ENCODE measurements at regions not wholly inside any gene's neighbourhood (a gene's known extent, or its start where the extent isn't known, plus 50 kb on each side); places are given as distances from the start of the nearest gene placed in this dataset.

DNA sequence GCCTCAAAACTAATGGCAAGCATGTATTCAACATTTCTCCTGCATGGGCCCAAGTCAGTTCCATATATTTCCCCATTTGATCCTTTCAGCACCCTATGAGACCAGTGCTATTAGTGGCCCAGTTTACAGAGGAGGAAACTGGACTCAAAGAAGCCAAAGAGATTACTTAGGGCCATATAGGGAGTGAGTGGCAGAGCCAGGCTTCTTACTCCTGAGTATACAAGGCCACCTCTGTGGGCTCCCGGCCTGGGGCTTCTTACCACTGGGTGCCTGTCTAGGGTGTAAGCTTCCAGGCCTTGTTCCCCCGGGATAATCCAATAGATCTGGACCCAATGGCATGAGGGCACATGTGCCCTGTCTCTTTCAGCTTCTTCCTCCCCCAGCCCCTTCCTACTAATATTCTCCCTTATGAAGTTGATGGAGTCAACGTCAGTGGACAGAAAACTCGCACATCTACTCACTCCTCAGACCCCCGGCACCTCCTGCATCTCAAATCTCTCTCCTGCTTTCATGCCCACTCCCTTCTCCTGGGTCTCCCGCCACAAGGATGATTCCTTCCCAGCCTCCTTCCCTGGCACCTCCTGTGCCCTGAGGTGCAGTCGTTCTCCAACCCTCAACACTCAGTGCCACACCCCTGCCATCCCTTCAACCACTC lies 222.6 kb downstream of the ANAPC1 start:
- DNase-seq (ENCODE audit: low spot score): no peak

DNA sequence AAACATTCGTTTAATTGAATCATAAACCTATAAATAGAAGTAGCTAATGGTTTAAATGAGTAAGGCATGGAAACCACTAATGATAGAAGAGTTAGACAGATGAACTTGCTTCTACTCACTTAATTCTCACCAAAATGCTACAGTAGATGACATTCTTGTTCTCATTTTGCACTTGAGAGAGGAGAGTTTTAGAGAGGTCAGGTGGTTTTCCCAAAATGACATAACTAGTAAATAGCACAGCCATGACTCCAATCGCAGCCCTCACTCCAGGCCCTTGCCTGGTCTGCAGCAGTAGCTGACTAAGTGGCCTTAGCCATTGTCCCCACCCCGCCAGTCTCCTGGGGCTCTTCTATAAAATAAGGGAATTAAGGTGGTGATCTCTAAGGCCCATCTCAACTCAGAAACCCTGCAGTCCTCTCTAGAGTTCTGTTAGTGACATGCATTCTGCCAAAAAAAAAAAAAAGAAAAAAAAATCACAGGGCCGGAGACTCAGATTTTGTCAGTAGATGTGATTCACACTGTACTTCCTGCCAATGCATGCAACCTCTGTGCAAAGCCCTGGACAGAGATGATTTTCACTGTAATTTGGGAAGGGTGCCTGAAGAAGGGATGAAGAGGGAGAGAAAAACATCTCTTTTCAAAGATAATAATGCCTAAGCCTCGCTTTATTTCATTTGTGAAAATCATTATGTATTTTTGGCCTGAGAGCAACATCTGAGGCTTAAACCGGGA lies 221.8 kb downstream of the ANAPC1 start:
- no peak for DNase-seq (ENCODE audit: low spot score)

DNA sequence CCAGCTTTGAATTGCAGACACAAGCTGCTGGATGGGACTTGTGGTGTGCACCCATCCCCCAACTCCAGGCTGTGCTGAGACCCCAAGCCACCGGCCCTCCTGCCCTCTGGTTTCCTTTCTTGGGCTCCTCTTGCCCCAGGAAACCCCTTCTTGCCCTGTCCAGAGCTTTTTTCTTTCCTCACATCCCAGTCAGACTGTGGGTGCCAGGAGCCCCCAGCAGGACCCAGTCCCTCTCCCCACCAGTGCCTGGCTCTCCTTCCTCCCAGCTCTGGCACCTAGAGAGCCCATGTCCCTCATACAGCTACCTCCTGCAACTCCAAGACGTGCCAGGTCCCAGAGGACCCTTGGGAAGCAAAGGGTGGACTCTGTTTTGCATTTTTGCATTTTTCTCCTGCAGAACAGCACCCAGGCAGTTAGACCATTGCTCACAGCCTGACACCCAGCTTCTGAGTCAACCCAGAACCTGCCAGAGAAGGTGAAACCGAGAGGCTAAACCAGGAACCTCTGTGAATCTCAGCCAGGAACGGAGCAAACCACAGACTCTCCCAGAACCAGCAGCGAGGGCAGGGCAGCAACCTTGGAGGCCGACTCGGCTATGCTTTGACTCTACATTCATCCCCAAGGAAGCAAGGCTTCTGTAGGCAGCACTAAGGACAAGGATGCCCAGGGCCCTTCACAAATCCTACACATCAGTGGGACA lies 221.1 kb downstream of the ANAPC1 start:
- DNase-seq (ENCODE audit: low spot score): no peak

DNA sequence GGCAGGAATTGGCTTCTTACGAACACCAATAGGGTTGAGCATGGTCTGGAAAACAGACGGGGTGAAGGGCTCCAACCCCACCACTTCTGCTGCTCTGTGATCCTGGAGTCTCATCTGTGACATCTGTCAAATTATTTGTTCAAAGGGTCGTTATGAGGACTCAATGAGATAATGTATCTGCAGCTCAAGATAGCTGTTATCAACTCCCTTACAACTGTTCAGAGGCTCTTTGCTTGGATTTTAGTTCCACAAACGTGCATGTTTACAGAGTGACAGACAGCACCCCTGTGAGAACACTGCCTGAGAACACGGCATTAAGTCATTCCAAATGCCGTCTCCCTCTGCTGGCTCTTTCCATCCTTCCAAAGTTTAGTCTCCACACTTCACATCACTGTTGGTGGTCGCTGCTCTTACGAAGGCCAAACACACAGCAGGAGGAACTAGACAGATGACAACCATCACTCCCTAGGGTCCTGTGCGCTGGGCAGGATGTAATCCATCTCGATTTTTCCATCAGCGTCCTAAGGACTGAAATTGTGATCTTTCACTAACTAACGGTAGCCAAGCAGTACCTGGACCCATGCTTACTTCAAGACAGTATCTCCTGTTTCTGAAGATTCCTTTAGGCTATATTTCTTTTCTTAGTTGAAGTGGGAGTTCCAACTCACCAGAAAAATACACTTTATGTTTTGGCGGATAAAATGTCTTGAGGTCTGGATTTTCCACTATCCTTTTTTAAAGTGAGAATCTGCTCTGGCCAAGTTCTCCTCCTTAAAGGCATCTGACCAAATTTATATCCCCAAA lies 220.3 kb downstream of the ANAPC1 start:
- no peak for DNase-seq (ENCODE audit: low spot score)

DNA sequence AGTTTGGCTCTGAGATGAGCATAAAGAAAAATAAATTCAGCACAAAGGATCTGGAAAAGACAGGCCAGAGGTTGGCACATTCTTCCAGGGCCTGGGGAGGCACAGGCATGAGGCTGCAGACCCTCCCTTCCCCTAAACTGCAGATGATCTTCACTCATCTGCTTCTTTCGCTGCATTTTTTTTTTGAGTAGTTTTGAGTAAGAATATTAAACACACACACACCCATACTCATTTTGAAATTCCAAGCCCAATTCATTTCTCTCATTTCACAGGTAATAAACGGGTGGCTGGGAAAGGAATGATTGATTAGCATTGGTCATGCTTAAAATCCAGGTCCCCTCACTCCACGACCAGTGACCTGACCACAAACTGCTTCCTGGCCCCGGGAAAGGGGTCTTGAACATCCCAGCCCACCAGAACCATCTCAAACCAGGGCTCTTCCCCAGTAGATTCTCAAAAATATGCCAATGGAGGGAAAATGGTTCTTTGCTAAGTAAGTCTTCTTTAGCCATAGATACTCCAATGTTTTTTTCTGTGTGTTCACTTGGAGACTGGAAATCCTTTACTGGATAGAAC lies 219.6 kb downstream of the ANAPC1 start:
- DNase-seq (ENCODE audit: low spot score): no peak

DNA sequence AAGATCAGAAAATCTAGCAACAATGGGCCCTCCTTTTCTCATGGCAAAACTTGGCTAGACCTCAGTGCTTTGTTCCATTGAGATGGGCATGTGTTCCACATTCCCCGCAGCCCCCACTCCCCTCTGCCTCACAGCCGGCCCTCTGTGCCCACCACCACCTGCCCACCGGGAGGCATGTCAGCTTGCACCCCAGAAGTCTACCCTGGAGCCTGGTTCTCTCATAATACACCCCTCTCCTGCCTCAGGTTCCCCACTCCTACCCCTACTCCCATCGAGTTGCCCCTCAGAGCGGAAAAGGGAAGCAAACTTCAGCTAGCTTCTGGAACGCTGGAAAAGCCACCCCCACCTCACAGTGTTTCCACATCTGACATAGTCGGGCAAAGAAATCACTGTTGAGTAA lies 219.0 kb downstream of the ANAPC1 start:
- DNase-seq (ENCODE audit: low spot score): no peak

DNA sequence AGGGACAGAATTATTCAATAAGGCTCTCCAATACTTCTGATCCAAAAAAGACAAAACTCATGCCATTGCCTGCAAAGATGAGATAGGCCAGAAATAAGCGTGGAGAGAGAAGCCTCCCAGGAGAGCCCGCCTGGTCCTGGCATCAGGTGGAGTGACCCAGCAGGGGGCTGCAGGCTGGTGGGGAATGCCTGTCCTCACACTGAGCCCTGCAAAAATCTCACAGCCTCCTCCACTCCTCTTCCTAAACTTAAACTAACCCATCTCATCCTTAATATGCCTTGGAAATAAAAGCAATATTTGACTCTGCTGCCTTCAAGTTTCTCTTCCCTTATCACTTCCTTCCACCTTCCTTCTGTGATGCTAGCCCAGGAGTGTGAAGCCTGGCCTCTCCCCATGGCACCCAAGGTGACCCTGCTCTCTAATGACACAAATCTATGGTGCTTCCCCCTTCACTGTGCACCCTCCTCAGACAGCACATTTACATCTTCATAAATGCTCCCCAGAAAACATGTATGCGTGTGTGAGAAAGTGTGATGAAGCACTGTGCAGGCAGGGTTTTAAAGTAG lies 218.4 kb downstream of the ANAPC1 start:
- DNase-seq (ENCODE audit: low spot score): no peak

DNA sequence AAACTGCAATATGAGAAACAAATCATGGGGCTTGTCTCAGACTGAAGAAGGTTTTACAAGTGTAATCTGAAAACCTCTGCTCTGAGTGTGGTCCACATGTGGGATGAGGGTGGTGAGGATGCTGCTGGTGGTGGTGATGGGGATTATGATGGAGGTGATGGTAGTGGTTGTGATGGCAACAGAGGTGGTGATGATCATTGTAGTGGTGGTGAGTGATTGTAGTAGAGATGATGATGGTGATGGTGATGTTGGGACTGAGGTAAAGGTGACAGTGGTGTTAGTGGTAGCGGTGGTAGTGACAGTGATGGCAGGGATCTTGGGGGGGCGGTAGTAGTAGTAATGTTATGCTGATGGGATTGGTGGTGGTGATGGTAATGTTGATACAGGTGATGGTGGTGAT lies 217.8 kb downstream of the ANAPC1 start:
- DNase-seq (ENCODE audit: low spot score): no peak

DNA sequence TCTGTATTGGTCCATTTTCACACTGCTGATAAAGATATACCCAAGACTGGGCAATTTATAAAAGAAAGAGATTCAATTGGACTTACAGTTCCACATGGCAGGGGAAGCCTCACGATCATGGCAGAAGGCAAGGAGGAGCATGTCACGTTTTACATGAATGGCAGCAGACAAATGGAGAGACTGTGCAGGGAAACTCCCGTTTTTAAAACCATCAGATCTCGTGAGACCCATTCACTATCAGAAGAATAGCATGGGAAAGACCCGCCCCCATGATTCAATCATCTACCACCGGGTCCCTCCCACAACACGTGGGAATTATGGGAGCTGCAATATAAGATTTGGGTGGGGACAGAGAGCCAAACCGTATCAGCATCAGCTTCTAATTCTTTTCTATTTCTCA lies 217.0 kb downstream of the ANAPC1 start:
- DNase-seq (ENCODE audit: low spot score): no peak

DNA sequence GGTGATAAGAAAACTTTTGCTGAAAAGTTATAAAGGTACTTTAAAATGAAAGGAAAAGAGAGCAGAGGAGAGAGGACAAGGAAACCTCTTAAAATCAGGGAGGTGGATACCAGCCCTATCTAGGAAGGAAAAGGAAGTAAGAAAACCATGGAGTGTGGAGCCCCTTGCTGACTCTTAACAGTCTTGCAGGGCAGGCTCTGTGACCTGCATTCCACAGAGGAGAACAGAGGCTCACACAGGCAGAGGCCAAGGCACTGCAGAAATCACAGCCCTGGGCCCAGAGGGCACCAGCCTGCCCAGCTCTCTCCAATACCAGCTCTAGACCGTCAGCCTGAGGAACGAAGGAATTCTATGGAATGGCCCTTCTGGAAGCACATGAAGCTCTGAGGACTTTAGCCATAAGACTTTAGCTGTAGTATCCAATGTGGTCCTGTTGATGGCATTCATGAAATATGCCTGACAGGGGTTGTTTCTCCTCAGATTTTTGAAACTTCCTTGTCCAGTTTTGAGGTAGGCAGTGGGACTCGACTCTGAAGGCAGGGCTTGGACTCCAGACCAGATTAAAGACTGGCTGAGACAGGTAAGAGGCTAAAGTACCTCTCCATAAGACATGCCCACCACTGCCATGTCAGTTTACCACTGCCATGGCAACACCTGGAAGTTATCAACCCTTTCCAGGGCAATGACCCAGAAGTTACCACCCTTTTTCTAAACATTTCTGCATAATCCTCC lies 216.3 kb downstream of the ANAPC1 start:
- DNase-seq (ENCODE audit: low spot score): peak; percentile 78

DNA sequence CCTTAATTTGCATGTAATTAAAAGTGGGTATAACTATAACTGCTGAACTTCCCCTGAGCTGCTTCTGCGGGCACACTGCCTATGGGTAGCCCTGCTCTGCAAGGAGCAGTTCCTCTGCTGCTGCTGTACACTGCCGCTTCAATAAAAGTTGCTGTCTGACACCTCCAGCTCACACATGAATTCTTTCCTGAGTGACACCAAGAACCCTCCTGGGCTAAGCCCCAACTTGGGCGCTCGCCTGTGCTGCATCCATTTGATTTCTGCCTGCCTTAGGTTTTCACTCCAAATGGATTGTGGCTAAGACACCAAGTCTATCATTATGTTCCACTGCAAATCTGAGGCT lies 215.7 kb downstream of the ANAPC1 start:
- peak; percentile 37 for DNase-seq (ENCODE audit: low spot score)

DNA sequence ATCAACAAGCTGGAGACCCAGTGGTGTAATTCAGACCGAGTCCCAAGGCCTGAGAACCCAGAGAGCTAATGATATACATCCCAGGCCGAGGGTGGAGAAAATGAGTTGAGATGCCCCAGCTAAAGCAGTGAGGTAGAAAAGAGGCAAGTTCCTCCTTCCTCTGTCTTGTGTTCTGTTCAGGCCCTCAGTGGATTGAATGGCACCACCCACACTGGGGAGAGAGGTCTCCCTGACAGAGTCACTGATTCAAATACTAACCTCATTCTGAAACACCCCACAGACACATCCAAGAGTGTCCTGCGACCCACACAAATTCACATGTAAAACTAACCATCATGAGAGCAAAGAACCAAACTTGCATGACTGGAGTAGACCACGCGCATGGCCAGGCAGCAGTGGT lies 215.3 kb downstream of the ANAPC1 start:
- peak; percentile 45 for DNase-seq (ENCODE audit: low spot score)

DNA sequence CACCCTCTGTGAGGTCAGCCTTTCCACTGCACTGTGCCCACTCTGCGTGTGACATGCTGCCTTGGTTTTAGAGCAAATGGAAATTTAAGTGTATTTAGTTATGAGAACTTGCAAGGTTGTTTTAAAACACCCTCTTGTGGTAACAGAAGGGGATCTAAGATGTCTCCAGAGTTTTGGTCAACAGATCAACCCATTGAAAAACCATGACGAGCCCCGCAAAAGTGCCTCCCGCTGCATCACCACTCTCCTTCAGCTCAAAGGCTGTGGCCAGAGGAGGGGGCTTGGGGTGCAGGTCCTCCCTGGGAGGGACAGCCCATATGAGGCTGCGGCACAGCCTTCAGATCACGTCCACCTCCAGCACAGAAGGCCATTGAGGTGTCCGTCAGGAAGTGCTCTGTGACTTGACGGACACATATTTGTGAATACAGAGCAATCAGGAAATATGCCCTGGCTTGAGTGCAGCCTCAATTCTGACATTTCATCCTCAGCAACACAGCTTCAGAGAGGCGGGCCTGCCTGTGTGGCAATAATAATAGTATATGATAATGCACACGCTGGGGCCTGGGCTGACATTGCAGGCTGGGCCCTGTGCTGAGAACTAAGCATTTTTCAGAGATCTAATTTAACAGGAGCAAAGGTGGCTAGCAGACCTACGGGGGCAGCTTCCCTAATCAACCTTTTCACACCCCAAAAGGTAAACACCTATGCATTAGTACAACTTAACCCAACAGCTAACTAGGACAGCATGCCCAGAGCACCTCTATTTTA lies 213.9 kb downstream of the ANAPC1 start:
- peak; percentile 82 for DNase-seq (ENCODE audit: low spot score)

DNA sequence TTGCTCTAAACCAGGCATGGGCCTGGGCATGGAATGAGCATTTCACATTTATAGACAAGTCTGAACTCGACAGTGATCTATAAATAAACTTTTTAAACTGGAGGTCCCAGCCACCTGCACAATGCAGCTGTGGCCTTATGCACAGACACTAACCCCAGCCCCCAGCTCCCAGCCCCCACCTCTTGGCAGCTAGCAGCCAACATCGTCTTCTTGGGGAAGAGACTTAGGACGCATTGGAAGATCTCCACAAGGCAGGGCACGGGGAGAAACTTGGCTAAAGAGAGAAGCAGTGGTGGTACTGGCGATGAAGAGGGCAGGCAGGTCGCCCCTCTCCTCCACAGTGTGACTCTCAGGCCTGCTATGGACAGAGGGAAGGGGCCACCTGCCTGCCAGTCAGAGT lies 213.2 kb downstream of the ANAPC1 start:
- peak; percentile 26 for DNase-seq (ENCODE audit: low spot score)

DNA sequence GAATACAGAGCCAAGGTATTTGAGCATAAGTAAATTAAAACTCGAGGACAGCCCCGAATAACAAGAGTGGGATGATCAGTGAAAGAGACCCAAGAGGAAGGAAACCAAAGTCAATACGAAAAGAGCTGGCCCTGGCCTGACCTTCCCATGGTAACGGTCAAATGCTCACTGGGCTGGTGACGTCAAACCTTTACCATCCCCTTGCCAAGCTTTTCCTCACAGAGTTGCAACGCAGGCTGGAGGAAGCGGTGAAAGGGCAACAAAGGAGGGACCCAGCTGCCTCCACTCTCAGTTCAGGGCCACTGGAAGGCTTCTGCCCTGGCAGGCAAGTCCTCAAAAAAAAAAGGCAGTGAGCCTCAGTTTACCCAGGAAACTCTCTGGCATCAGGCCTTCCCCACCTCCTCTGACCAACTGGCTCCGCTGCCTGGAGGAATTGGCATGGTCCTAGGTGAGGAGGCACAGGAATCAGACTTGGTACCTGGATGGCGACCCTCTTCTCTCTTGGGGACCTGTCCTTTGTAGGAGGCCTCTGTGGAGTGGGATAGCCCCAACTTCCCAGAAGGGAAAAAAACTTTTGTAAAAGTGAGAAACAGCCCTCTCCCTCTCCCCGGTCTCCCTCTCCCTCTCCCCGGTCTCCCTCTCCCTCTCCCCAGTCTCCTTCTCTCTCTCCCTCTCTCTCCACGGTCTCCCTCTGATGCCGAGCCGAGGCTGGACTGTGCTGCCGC lies 212.4 kb downstream of the ANAPC1 start:
- DNase-seq (ENCODE audit: low spot score): peak; percentile 75

DNA sequence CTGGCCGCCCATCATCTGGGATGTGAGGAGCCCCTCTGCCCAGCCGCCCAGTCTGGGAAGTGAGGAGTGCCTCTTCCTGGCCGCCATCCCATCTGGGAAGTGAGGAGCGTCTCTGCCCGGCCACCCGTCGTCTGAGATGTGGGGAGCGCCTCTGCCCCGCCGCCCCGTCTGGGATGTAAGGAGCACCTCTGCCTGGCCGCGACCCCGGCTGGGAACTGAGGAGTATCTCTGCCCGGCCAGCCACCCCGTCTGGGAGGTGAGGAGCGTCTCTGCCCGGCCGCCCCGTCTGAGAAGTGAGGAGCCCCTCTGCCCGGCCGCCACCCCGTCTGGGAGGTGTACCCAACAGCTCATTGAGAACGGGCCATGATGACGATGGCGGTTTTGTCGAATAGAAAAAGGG lies 211.4 kb downstream of the ANAPC1 start:
- DNase-seq (ENCODE audit: low spot score): peak; percentile 59

DNA sequence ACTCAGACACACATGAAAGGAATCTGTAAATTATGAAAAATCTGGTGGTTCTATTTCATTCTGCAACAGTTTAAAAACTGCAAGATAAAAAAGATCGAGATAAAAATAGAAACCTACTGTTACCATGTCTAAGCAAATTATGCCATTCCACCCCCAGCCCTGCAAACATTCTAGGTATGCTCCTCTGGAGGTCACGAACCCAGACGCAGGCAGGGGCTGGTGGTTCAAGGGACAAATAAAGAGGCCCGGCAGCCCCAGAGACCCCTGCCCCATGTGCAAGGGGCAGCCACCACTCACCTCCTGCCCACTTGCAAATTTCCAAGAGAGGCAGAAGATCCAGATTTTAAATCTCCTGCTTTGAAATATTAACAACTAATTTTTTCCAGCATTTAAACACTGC lies 210.5 kb downstream of the ANAPC1 start:
- DNase-seq (ENCODE audit: low spot score): no peak

DNA sequence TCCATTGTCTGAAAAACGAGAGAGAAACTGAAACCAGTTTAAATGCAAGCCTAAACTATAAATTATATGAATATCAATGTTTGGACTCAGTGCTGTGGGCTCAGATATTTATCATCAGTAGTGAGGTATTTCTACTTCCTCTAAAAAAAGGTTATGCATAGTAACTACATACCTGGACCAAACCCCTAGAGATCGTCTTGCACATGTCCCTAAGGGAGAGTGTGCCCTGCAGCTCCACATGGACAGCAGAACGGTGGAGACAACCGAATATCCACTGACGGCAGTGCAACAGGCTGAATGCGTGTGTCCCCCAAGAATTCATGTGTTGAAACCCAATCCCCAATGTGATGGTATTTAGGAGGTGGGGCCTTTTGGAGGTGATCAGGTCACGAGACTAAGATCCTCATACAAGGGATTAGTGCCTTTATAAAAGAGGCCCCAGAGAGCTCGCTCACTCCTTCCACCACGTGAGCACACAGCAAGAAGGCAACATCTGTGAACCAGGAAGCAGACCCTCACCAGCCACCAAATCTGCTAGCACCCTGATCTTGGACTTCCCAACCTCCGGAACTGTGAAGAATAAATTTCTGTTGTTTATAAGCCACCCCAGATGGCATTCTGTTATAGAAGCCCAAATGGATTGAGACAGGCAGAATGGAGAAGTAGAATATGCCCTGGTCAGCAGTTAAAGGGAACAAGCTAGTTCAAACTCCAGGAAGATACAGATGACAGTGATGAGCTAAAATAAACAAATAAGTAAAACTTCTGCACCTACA lies 208.4 kb downstream of the ANAPC1 start:
- no peak for DNase-seq (ENCODE audit: low spot score)
